H9 (cell line): ENCODE measurements at regions not wholly inside any gene's neighbourhood (a gene's known extent, or its start where the extent isn't known, plus 50 kb on each side); places are given as distances from the start of the nearest gene placed in this dataset.

Experiments
- DNase-seq: peaks from one replicate; pipeline ENCODE4 v3.0.0-alpha.2; 2017
- H2AFZ ChIP-seq: one replicate; pipeline ENCODE4 v1.6.1; 2013; ENCODE audit warnings: mild to moderate bottlenecking, low read length, control low read depth, moderate library complexity
- H2AK5ac ChIP-seq: 2 replicates; pipeline ENCODE4 v1.6.1; 2013; ENCODE audit warnings: low read length, control low read depth, mixed read lengths; ENCODE audit not compliant: insufficient read length
- H2BK120ac ChIP-seq: one replicate; pipeline ENCODE4 v1.6.1; 2013; ENCODE audit warnings: low read depth, mild to moderate bottlenecking, low read length, control low read depth, inconsistent platforms; ENCODE audit not compliant: poor library complexity, severe bottlenecking
- H2BK12ac ChIP-seq: 2 replicates; pipeline ENCODE4 v1.6.1; 2013; ENCODE audit warnings: low read length, control low read depth, mixed read lengths, low read depth; ENCODE audit not compliant: insufficient read length
- H2BK15ac ChIP-seq: 2 replicates; pipeline ENCODE4 v1.6.1; 2013; ENCODE audit warnings: low read depth, low read length, control low read depth
- H2BK20ac ChIP-seq: one replicate; pipeline ENCODE4 v1.6.1; 2013; ENCODE audit warnings: low read depth, mild to moderate bottlenecking, low read length, control low read depth, inconsistent platforms; ENCODE audit not compliant: poor library complexity, severe bottlenecking
- H2BK5ac ChIP-seq: 2 replicates; pipeline ENCODE4 v1.6.1; 2013; ENCODE audit warnings: low read length, control low read depth, mixed read lengths; ENCODE audit not compliant: insufficient read length
- H3K14ac ChIP-seq: 2 replicates; pipeline ENCODE4 v1.6.1; 2013; ENCODE audit warnings: low read length, control low read depth; ENCODE audit not compliant: insufficient read depth
- H3K18ac ChIP-seq: 2 replicates; pipeline ENCODE4 v1.6.1; 2013; ENCODE audit warnings: low read depth, mild to moderate bottlenecking, mixed read lengths, low read length, control low read depth; ENCODE audit not compliant: insufficient read length
- H3K23ac ChIP-seq: 2 replicates; pipeline ENCODE4 v1.6.1; 2013; ENCODE audit warnings: low read length, control low read depth, mixed read lengths, low read depth; ENCODE audit not compliant: insufficient read length
- H3K23me2 ChIP-seq: 2 replicates; pipeline ENCODE4 v1.6.1; 2013; ENCODE audit warnings: low read depth, mild to moderate bottlenecking, mixed read lengths, low read length, control low read depth; ENCODE audit not compliant: insufficient read length, poor library complexity, severe bottlenecking
- H3K27ac ChIP-seq: 2 replicates; pipeline ENCODE4 v1.5.1; 2013; ENCODE audit warnings: low read length, control low read depth, mixed read lengths, low read depth; ENCODE audit not compliant: insufficient read length
- H3K27me3 ChIP-seq: 2 replicates; pipeline ENCODE4 v1.6.1; 2013; ENCODE audit warnings: low read length, control low read depth, inconsistent platforms; ENCODE audit not compliant: insufficient read depth
- H3K4ac ChIP-seq: 2 replicates; pipeline ENCODE4 v1.6.1; 2013; ENCODE audit warnings: low read depth, mild to moderate bottlenecking, control low read depth, inconsistent platforms, low read length, moderate library complexity
- H3K4me1 ChIP-seq: 2 replicates; pipeline ENCODE4 v1.6.1; 2013; ENCODE audit warnings: low read length, control low read depth, inconsistent platforms; ENCODE audit not compliant: insufficient read depth
- H3K4me2 ChIP-seq: 2 replicates; pipeline ENCODE4 v1.6.1; 2013; ENCODE audit warnings: low read length, control low read depth, mixed read lengths; ENCODE audit not compliant: insufficient read length, insufficient read depth
- H3K56ac ChIP-seq: 2 replicates; pipeline ENCODE4 v1.6.1; 2013; ENCODE audit warnings: low read depth, mild to moderate bottlenecking, mixed read lengths, low read length, control low read depth; ENCODE audit not compliant: insufficient read length
- H3K79me1 ChIP-seq: 2 replicates; pipeline ENCODE4 v1.6.1; 2013; ENCODE audit warnings: low read depth, mild to moderate bottlenecking, moderate library complexity, low read length, control low read depth, inconsistent platforms; ENCODE audit not compliant: insufficient read depth, poor library complexity, severe bottlenecking
- H3K79me2 ChIP-seq: 2 replicates; pipeline ENCODE4 v1.6.1; 2013; ENCODE audit warnings: low read length, control low read depth, inconsistent platforms; ENCODE audit not compliant: insufficient read depth
- H3K9ac ChIP-seq: 2 replicates; pipeline ENCODE4 v1.6.1; 2013; ENCODE audit warnings: low read length, control low read depth, mixed read lengths; ENCODE audit not compliant: insufficient read length; ENCODE audit errors: extremely low read depth
- H3K9me3 ChIP-seq: one replicate; pipeline ENCODE4 v1.6.1; 2013; ENCODE audit warnings: low read depth, low read length, inconsistent platforms; ENCODE audit not compliant: control insufficient read depth
- H3T11ph ChIP-seq: one replicate; pipeline ENCODE4 v1.6.1; 2013; ENCODE audit warnings: mild to moderate bottlenecking, low read length, control low read depth, inconsistent platforms
- H4K20me1 ChIP-seq: one replicate; pipeline ENCODE4 v1.6.1; 2013; ENCODE audit not compliant: control insufficient read depth, insufficient read length, insufficient read depth
- H4K5ac ChIP-seq: 2 replicates; pipeline ENCODE4 v1.6.1; 2013; ENCODE audit warnings: low read depth, mild to moderate bottlenecking, mixed read lengths, low read length, control low read depth; ENCODE audit not compliant: insufficient read length
- H4K8ac ChIP-seq: replicated peaks from 2 replicates; pipeline ENCODE4 v1.6.1; 2013; ENCODE audit warnings: low read length, control low read depth, mixed read lengths, low read depth; ENCODE audit not compliant: insufficient read length
- H4K91ac ChIP-seq: 2 replicates; pipeline ENCODE4 v1.6.1; 2013; ENCODE audit warnings: low read depth, mild to moderate bottlenecking, moderate library complexity, mixed read lengths, low read length, control low read depth; ENCODE audit not compliant: insufficient read length
- H3K27ac Mint-ChIP-seq, 3 experiments: 2 replicates in 2 of 3; 3 replicates in 1 of 3; pipeline ENCODE4 v1.8.0; 2020 to 2021; ENCODE audit warnings: mixed read lengths in 3 of 3, mild to moderate bottlenecking in 1 of 3, moderate library complexity in 1 of 3
- H3K27me3 Mint-ChIP-seq: 2 replicates; pipeline ENCODE4 v1.8.0; 2021; ENCODE audit warnings: low read depth, mild to moderate bottlenecking, moderate library complexity, mixed read lengths
- H3K36me3 Mint-ChIP-seq, 3 experiments: 2 replicates in 2 of 3; 3 replicates in 1 of 3; pipeline ENCODE4 v1.8.0; 2020 to 2021; ENCODE audit warnings: low read depth in 3 of 3, mixed read lengths in 3 of 3; ENCODE audit not compliant: insufficient read depth in 1 of 3
- H3K4me1 Mint-ChIP-seq, 2 experiments: 2 replicates each; pipeline ENCODE4 v1.8.0; 2020; ENCODE audit warnings: mixed read lengths in 2 of 2
- H3K4me3 Mint-ChIP-seq, 2 experiments: 2 replicates in 1 of 2; 3 replicates in 1 of 2; pipeline ENCODE4 v1.8.0; 2020 to 2021; ENCODE audit warnings: mild to moderate bottlenecking in 2 of 2, mixed read lengths in 2 of 2, moderate library complexity in 1 of 2
- H3K9me3 Mint-ChIP-seq, 2 experiments: 2 replicates in 1 of 2; 3 replicates in 1 of 2; pipeline ENCODE4 v1.8.0; 2020; ENCODE audit warnings: mild to moderate bottlenecking in 2 of 2, mixed read lengths in 2 of 2, moderate library complexity in 1 of 2
- TF ChIP-seq, protein P1 (sequence below): fragments of 200-600 bp; sonication (generic); conservative IDR thresholded peaks from 3 replicates; pipeline ENCODE4 v1.8.0; 2021; ENCODE audit warnings: antibody characterized with exemption, mild to moderate bottlenecking

DNA sequence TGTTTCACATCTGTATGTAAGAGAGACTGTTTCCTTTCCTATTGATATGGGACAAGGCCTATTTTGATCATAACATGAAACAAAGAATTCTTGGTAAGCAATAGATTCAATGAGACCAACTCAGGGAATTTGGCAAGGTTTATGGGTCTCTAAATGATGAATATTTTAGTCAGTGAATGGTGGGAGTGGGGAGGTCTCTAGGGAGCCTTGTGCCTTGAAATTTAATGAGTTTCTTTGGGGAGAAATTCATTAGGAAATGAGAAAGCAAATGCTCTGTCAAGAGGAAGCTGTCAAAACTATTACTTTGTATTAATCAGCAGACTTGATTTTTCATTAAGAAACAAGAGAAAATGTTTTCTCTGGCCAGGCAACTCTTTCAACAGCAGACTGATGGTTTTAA is 921.7 kb upstream of the API5 start:
- no peak overlapping the region for H2BK12ac ChIP-seq
- no peak overlapping the region for H3K4me2 ChIP-seq
- no peak overlapping the region for H2BK20ac ChIP-seq
- DNase-seq, result no peak
- H3K27me3 ChIP-seq, result no peaks in the 10 kb centered on the region
- no peak overlapping the region for H2AK5ac ChIP-seq
- no peaks in the 10 kb centered on the region for H3K23me2 ChIP-seq
- H4K91ac ChIP-seq, result no peak overlapping the region
- H3K36me3 Mint-ChIP-seq, result no peaks in the 10 kb centered on the region
- no peak overlapping the region for H3K9ac ChIP-seq
- H4K5ac ChIP-seq, result no peak overlapping the region
- H3K4me1 Mint-ChIP-seq, result no peaks in the 10 kb centered on the region
- no peak overlapping the region for H2BK120ac ChIP-seq
- no peaks in the 10 kb centered on the region for H4K20me1 ChIP-seq
- TF ChIP-seq, protein P1, sequence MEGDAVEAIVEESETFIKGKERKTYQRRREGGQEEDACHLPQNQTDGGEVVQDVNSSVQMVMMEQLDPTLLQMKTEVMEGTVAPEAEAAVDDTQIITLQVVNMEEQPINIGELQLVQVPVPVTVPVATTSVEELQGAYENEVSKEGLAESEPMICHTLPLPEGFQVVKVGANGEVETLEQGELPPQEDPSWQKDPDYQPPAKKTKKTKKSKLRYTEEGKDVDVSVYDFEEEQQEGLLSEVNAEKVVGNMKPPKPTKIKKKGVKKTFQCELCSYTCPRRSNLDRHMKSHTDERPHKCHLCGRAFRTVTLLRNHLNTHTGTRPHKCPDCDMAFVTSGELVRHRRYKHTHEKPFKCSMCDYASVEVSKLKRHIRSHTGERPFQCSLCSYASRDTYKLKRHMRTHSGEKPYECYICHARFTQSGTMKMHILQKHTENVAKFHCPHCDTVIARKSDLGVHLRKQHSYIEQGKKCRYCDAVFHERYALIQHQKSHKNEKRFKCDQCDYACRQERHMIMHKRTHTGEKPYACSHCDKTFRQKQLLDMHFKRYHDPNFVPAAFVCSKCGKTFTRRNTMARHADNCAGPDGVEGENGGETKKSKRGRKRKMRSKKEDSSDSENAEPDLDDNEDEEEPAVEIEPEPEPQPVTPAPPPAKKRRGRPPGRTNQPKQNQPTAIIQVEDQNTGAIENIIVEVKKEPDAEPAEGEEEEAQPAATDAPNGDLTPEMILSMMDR, result no peak
- H2AFZ ChIP-seq, result no peak overlapping the region
- no peak overlapping the region for H2BK15ac ChIP-seq
- H3K9me3 ChIP-seq, result no peaks in the 10 kb centered on the region
- H3K27ac Mint-ChIP-seq, result no peak overlapping the region
- H3K4me1 ChIP-seq, result no peaks in the 10 kb centered on the region
- H3K4ac ChIP-seq, result no peak overlapping the region
- H3K23ac ChIP-seq, result no peak overlapping the region
- no peak overlapping the region for H2BK5ac ChIP-seq
- H3K18ac ChIP-seq, result no peak overlapping the region
- H3K79me2 ChIP-seq, result no peaks in the 10 kb centered on the region
- H3K14ac ChIP-seq, result no peak overlapping the region
- H3K79me1 ChIP-seq, result no peaks in the 10 kb centered on the region
- H3T11ph ChIP-seq, result no peak overlapping the region
- H3K27ac ChIP-seq, result no peak overlapping the region
- no peak overlapping the region for H3K56ac ChIP-seq
- no peak overlapping the region for H4K8ac ChIP-seq
- H3K4me3 Mint-ChIP-seq, result no peak overlapping the region
- H3K9me3 Mint-ChIP-seq, result peaks cover 0 to 3% of the 10 kb centered on the region in 2 experiments; a peak in 2 of 5 replicates
- no peaks in the 10 kb centered on the region; the same call in none of the 2 replicates for H3K27me3 Mint-ChIP-seq
